Endothelial cell of umbilical vein (primary cell): ENCODE measurements at regions not wholly inside any gene's neighbourhood (a gene's known extent, or its start where the extent isn't known, plus 50 kb on each side); places are given as distances from the start of the nearest gene placed in this dataset.

Experiments used
- BruUV-seq: library from RNA; stranded (reverse); fragments of 400-500 nt; replicated peaks from 2 replicates; lab custom pipeline; 2021; lab: Mats Ljungman, UMichigan
- CTCF ChIA-PET: fragments of 300-600, 350-600 bp; sonication (Branson Sonifier 250); formaldehyde crosslinking; loops from one replicate; lab custom pipeline; 2021; ENCODE audit warnings: antibody characterized with exemption, inconsistent platforms; lab: Charles Lee
- POLR2A ChIA-PET: fragments of 300-600, 350-600 bp; sonication (Branson Sonifier 250); formaldehyde crosslinking; loops from one replicate; lab custom pipeline; 2021; ENCODE audit warnings: antibody characterized with exemption, inconsistent platforms; lab: Charles Lee
- DNase-seq: peaks from one replicate; pipeline ENCODE4 v3.0.0-alpha.2; 2011; ENCODE audit warnings: low read depth, low spot score
- FAIRE-seq: peaks from 2 replicates; lab custom pipeline; 2011; peaks lifted over from hg19 to GRCh38; lab: Jason Lieb, UNC
- H2AFZ ChIP-seq: 2 replicates; pipeline ENCODE4 v1.6.0; 2012; ENCODE audit warnings: low read depth, low read length, control low read depth, inconsistent platforms
- H3K27ac ChIP-seq: 2 replicates; pipeline ENCODE4 v1.5.1; 2011; ENCODE audit warnings: low read depth, mild to moderate bottlenecking, control low read depth, low read length, moderate library complexity; ENCODE audit not compliant: insufficient read depth
- H3K27me3 ChIP-seq, 2 experiments: 2 replicates each; pipeline versions ENCODE4 v1.6.0 to v1.6.1; 2011; ENCODE audit warnings: low read length in 2 of 2, mixed read lengths in 1 of 2; ENCODE audit not compliant: control insufficient read depth in 2 of 2, insufficient read depth in 2 of 2
- H3K36me3 ChIP-seq, 2 experiments: 2 replicates in 1 of 2; 3 replicates in 1 of 2; pipeline ENCODE4 v1.5.1; 2011; ENCODE audit warnings: low read length in 2 of 2, mild to moderate bottlenecking in 1 of 2, moderate library complexity in 1 of 2; ENCODE audit not compliant: control insufficient read depth in 2 of 2, insufficient read depth in 2 of 2; ENCODE audit errors: extremely low read depth in 1 of 2
- H3K4me1 ChIP-seq: 3 replicates; pipeline ENCODE4 v1.5.1; 2011; ENCODE audit warnings: mild to moderate bottlenecking, low read length; ENCODE audit not compliant: control insufficient read depth, insufficient read depth; ENCODE audit errors: extremely low read depth
- H3K4me2 ChIP-seq: 2 replicates; pipeline ENCODE4 v1.6.1; 2011; ENCODE audit warnings: low read length, control low read depth, mixed read lengths; ENCODE audit not compliant: insufficient read depth
- H3K4me3 ChIP-seq, 3 experiments: fragments of 200-600 bp in 1 of 3; sonication (generic), shearing (Covaris generic) in 1 of 3; replicated peaks in 1 of 3; 2 replicates each; pipeline ENCODE4 v1.5.1; 2011 to 2016; ENCODE audit warnings: control low read depth in 3 of 3, low read length in 3 of 3, mild to moderate bottlenecking in 2 of 3, inconsistent platforms in 1 of 3, low read depth in 1 of 3, moderate library complexity in 1 of 3; ENCODE audit not compliant: insufficient read depth in 1 of 3
- H3K79me2 ChIP-seq: 2 replicates; pipeline ENCODE4 v1.6.0; 2012; ENCODE audit warnings: low read length, inconsistent platforms; ENCODE audit not compliant: control insufficient read depth, insufficient read depth
- H3K9ac ChIP-seq: replicated peaks from 2 replicates; pipeline ENCODE3; 2011; ENCODE audit warnings: low read length, control low read depth; ENCODE audit not compliant: insufficient read depth; ENCODE audit errors: extremely low read depth
- H3K9me1 ChIP-seq: replicated peaks from 3 replicates; pipeline ENCODE4 v1.6.0; 2011; ENCODE audit warnings: mild to moderate bottlenecking, low read length; ENCODE audit not compliant: control insufficient read depth, insufficient read depth; ENCODE audit errors: extremely low read depth
- H3K9me3 ChIP-seq: replicated peaks from 2 replicates; pipeline ENCODE4 v1.5.1; 2012; ENCODE audit warnings: low read length, inconsistent platforms; ENCODE audit not compliant: control insufficient read depth, insufficient read depth
- H4K20me1 ChIP-seq: replicated peaks from 2 replicates; pipeline ENCODE3; 2011; ENCODE audit warnings: mild to moderate bottlenecking, low read length; ENCODE audit not compliant: control insufficient read depth, insufficient read depth; ENCODE audit errors: extremely low read depth
- EZH2 ChIP-seq: IDR thresholded peaks from 2 replicates; pipeline ENCODE4 v1.6.1; 2012; ENCODE audit warnings: borderline replicate concordance, low read depth, mild to moderate bottlenecking, moderate library complexity, low read length, inconsistent platforms; ENCODE audit not compliant: severe bottlenecking
- FOS ChIP-seq: IDR thresholded peaks from 2 replicates; pipeline ENCODE4 v1.6.1; 2011; ENCODE audit warnings: mild to moderate bottlenecking, low read length, moderate library complexity, borderline replicate concordance; ENCODE audit not compliant: insufficient read depth
- GATA2 ChIP-seq: IDR thresholded peaks from 2 replicates; pipeline ENCODE4 v1.7.0; 2011; ENCODE audit warnings: low read depth, mild to moderate bottlenecking, moderate library complexity, mixed read lengths, low read length; ENCODE audit not compliant: insufficient read length, insufficient read depth
- JUN ChIP-seq: IDR thresholded peaks from 2 replicates; pipeline ENCODE4 v1.6.1; 2011; ENCODE audit warnings: borderline replicate concordance, low read depth; ENCODE audit not compliant: insufficient read length, insufficient read depth
- MYC ChIP-seq: IDR thresholded peaks from one replicate; pipeline ENCODE4 v1.6.1; 2011; ENCODE audit warnings: mild to moderate bottlenecking, low read depth, low read length
- POLR2A ChIP-seq: IDR thresholded peaks from 2 replicates; pipeline ENCODE4 v1.6.1; 2012; ENCODE audit warnings: low read depth, mild to moderate bottlenecking, control low read depth, low read length
- POLR2AphosphoS5 ChIP-seq: IDR thresholded peaks from 2 replicates; pipeline ENCODE4 v1.6.1; 2012; ENCODE audit warnings: low read depth, mild to moderate bottlenecking, control low read depth, low read length, moderate library complexity; ENCODE audit not compliant: insufficient read depth
- dilution Hi-C: fragments of 300-500 bp; cut with MboI; formaldehyde crosslinking; loops from one replicate; pipeline ENCODE4 v1.15.0; 2019; ENCODE audit warnings: low sequenced_read_pairs; ENCODE audit not compliant: extremely low pct_ligation_motif_present
- intact Hi-C: fragments of 100-400 bp; cut with micrococcal nuclease; formaldehyde crosslinking; loops from one replicate; pipeline ENCODE4 v1.10.0; 2022
- TF ChIP-seq, protein P1 (sequence below): IDR thresholded peaks from 2 replicates; pipeline ENCODE4 v1.6.1; 2011; ENCODE audit not compliant: insufficient read depth, insufficient read length
- TF ChIP-seq, protein P2 (sequence below), 2 donors: IDR thresholded peaks; 1 replicate in 1 of 2; 2 replicates in 1 of 2; pipeline ENCODE4 v1.5.1; 2011; ENCODE audit warnings: low read length in 2 of 2, mild to moderate bottlenecking in 2 of 2, moderate library complexity in 2 of 2, control low read depth in 1 of 2, inconsistent platforms in 1 of 2, low read depth in 1 of 2; ENCODE audit not compliant: insufficient read depth in 1 of 2; ENCODE audit errors: extremely low read depth in 1 of 2

DNA sequence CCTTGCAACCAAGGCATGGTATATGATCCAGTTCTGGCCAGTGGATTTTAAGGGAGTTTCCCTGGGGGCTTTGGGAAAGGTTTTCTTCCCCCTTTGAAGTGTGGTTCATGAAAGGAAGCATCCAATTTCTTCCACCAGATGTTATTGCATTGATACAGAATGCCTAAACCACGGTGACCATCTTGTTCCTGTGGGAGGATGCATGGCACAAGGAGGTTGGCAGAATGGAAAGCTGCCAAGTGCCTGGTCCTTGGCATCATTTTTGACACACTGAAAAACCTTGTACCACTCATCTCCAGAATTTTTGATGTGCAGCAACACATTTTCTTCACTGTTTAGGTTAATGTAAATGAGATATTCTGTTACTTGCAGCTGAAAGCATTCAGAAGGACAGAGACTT lies 55.2 kb upstream of the CXCR4 start:
- dilution Hi-C loops (no loop called here), intact Hi-C loops (no loop called here)
- ChIA-PET POLR2A (no interaction called here), CTCF (no interaction called here)
- Histone ChIP-seq H3K4me3 (no peak overlapping the region), H3K9ac (no peak overlapping the region), H4K20me1 (no peaks in the 10 kb centered on the region), H3K27ac (no peak overlapping the region), H2AFZ (no peak overlapping the region), H3K4me2 (no peak overlapping the region), H3K79me2 (no peaks in the 10 kb centered on the region), H3K9me3 (no peaks in the 10 kb centered on the region), H3K36me3 (no peaks in the 10 kb centered on the region), H3K9me1 (no peaks in the 10 kb centered on the region), H3K4me1 (no peaks in the 10 kb centered on the region), H3K27me3 (peaks cover 2 to 5% of the 10 kb centered on the region in 2 experiments)
- TF ChIP-seq JUN (no peak), GATA2 (no peak), POLR2AphosphoS5 (no peak), MYC (no peak), FOS (no peak), POLR2A (no peak), EZH2 (no peak)
- TF ChIP-seq, protein P1, sequence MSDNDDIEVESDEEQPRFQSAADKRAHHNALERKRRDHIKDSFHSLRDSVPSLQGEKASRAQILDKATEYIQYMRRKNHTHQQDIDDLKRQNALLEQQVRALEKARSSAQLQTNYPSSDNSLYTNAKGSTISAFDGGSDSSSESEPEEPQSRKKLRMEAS, result no peak
- TF ChIP-seq, protein P2, sequence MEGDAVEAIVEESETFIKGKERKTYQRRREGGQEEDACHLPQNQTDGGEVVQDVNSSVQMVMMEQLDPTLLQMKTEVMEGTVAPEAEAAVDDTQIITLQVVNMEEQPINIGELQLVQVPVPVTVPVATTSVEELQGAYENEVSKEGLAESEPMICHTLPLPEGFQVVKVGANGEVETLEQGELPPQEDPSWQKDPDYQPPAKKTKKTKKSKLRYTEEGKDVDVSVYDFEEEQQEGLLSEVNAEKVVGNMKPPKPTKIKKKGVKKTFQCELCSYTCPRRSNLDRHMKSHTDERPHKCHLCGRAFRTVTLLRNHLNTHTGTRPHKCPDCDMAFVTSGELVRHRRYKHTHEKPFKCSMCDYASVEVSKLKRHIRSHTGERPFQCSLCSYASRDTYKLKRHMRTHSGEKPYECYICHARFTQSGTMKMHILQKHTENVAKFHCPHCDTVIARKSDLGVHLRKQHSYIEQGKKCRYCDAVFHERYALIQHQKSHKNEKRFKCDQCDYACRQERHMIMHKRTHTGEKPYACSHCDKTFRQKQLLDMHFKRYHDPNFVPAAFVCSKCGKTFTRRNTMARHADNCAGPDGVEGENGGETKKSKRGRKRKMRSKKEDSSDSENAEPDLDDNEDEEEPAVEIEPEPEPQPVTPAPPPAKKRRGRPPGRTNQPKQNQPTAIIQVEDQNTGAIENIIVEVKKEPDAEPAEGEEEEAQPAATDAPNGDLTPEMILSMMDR (IDR thresholded peaks at IDR 0.05; ENCODE audit: extremely low read depth in 1 of 2, insufficient read depth in 1 of 2, low read depth in 1 of 2, low read length in 2 of 2), result no peak
- BruUV-seq, result no TSS peak
- no peak for FAIRE-seq
- DNase-seq, result no peak
